Cerebellar nuclear complex (tissue), 1 donor: ENCODE measurements at regions not wholly inside any gene's neighbourhood (a gene's known extent, or its start where the extent isn't known, plus 50 kb on each side); places are given as distances from the start of the nearest gene placed in this dataset.
"Not testable (repeated sequence)": the region's sequence is repeated elsewhere in the genome, so short reads cannot be mapped to it uniquely, and the experiment has no call there.

Source experiments
- DNase-seq, 2 experiments: peaks; one replicate each; lab custom pipeline; 2025; lab: John Stamatoyannopoulos, UW

DNA sequence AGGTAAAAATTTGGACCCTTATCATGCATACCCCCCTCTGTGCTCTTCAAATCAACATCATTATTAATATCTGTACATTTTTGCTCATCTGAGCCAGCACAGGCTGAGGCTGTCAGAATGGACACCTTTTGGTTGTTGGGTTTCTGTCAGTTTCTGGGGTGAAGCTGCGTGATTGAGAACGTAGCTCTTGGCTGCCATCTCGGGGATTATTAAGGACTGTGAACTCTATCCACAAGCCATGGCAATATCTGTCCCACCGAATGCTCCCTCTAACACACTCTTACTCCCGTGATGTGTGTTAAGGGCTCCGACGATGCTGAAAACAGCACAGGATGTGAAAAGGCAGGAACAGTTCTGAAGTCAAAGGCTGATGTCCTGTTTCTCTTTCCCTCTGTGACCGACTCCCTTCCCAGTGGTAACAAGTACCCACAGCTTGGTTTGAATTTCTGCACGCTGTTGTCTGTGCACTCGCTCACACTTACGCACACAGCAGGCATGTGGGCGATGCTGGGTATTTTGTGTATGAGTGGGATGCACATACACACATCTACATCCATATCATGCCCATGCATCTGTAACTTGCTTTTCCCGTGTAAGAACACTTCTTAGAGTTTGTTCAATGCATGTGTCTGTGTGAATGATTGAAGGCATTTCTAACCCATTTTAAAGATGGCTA, 405.6 kb downstream of the TMEM121 start:
- DNase-seq: no peak

- DNase-seq: no peak
Measured at GRCh38 chr14:105933238-105933637, 406.9 kb downstream of the TMEM121 start.

DNA sequence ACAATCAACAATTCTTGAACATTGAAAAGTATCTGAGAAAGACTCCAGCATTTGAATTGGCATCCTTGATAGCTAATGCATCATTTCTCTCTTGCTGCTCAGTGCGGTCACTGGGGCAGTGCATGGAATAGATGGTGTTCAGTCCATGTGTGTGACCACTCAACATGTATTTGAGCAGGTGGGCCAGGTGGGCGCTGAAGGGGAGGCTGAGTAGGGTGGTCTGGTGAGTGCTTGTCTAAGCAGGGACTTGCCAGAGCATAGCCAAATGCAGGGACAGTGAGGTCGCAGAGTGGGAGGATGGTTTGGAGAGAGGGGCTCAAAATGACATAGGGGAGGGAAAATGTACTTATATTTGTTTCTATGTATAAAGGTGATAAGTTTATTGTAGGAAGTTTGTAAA, 409.0 kb downstream of the TMEM121 start:
- DNase-seq: no peak

DNA sequence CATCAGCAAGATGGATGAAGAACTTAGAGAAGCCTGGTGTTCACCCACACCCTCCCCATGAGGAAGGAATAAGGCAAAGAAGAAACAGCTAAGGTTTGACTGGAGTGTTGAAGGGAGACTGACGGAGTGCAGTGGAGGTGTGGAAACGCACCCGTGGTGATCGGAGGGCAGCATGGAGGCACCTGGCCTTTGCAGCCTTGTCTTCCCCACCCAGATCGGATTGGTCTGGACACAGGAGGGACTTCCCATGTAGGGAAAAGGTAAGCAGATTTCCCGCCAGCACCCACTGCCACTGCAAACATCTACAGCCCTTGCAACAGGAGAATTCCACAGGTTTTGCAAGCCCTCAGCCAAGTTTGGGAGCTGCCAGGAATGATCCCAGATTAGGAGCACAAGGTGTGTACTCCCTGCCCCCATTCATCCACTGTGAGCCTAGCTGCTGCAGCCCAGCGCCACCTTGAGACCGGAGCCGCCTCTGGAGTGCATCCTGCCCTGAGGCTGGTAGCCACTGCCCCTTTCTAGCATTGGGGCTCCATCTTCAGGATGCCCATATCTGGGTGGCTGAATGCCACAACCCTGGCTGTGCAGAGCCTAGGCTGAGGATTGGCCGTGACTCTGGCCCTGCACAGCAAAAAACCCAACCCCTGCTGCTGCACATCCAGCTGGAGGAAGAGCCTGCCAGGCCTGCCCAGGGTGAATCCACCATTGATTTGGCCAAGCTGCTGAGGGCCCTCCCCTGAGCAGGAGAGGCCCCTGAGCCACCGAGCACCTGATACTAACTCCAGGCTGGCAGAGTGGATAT, 411.1 kb downstream of the TMEM121 start:
- DNase-seq: no peak

DNA sequence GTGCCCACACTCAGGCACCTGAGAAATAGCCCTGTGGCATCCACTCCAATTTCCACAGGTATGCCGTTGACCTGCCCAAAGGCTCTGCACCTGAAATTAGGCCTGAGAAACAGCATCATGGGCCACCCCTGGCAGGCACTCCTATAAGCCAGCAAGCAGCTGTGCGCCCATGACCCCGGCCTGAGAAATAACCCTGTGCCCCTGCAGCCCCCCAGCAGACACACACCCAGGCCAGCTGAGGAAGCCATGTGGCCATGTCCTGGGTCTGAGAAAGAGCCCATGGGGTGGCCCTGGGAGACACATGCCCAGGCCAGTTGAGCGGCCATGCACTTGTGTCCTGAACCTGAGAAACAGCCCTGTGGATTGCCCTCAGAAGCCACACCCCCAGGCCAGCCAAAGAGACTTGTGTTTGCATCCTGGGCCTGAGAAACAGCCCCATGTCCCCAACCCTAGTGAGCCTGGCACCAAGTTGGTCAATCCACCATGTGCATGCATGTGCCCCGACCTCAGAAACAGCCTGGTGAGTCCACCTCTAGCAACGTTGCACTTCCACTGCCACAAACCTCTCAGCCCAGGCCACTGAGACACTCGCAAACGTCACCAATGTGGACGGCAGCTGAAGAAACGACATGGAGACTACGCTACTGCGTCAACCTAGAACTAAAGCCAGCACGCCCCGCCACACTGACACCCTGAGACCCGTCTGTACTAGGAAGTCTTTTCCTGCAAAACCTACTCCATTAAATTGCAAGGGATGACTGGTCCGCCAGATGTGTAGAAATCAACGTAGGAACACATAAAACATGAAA, 411.9 kb downstream of the TMEM121 start:
- DNase-seq: no peak

- no peak for DNase-seq
Measured at GRCh38 chr14:105938959-105939358, 412.6 kb downstream of the TMEM121 start.

DNA sequence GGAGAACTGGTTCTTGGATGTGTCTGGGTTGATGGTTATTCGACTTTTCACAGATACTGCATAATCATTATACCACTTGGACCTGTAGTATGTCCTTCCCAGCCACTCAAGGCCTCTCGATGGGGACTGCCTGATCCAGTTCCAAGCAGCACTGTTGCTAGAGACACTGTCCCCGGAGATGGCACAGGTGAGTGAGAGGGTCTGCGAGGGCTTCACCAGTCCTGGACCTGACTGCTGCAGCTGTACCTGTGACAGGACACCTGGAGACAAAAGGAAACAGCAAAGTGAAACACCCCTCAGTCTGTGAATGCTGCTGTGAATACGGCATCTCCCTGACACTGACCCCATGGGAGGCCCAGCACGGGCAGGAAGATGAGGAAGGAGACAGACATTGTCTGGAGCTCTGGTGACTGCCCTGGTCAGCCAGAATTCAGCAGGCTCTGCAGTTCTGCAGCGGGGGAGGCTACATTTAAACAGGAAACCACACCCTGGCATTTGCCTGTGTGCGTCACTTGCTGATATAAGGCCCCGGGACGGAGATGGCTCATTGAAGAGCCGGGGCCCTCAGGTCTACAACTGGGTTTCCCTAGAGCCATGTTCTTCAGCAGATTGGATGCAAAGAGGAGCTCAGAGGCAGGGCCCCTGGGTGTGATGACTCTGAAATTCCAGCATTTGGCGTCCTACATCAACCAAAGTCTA, 413.6 kb downstream of the TMEM121 start:
- DNase-seq: no peak

DNA sequence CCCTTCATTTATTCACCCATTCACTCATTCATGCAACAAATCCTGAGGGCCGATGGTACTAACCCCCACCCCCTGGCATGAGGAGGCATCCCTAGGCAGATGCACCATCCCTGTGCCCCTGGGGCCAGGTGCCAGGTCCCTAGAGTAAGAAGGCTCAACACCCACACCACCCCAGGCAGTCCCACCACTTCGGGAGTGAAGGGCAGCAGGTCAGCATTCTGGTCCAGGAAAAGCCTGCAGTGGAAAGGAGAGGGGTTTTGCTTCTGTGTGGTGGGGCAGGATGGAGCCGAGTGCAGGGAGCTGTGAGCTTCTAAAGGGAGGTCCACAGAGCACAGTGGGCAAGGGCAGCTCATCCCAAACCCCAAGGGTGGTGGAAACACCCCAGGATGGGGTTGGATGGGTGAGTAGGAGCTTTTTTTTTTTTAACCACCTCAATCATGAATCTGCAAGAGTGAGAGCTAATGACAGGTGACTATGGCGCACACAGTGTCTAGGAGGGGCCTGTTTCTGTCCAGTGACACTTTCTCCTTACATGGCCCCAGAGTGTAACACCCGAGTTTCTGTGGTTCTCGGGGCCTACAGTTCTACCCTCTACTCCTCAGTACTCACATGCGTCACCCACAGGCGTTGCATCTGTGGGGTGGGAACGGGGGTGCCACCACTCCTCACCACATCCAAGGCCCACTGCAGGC, 414.3 kb downstream of the TMEM121 start:
- DNase-seq: no peak

- no peak for DNase-seq
Measured at GRCh38 chr14:105941226-105942166, 415.1 kb downstream of the TMEM121 start.

GRCh38 chr14:105942725-105943124, 416.3 kb downstream of the TMEM121 start:
- DNase-seq: not testable (repeated sequence)

DNA sequence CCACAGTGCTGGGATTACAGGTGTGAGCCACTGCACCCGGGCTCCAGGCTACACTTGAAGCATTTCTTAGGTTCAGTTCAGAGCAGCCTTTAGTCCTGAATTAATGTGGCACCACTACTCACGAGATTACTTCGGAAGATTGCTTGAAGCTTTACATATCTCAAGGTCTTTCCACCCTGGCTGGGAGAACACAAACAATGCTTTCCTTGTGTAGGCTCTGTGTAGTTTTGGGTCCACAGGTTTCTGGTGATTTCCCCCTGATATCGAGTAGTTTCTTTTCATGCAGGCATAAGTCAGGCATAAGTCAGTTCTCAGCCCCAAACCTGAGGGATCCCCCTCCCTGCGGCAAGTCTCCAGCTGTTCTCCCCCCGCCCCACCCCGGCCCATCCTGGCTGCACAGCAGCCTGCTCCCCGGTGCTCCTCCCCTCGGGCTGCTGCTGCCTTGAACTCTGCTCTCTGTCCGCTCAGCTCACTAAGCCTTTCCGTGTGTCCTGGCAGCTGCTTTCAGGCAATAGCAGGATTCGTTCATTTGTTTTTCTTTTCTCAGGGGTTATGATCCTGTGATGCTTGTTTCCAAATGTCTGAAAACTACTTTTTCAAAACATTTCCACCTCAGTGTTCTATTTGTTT, 417.7 kb downstream of the TMEM121 start:
- no peak for DNase-seq

GRCh38 chr14:105944632-105945610, 418.5 kb downstream of the TMEM121 start:
- DNase-seq: no peak

- no peak for DNase-seq
Measured at GRCh38 chr14:105945896-105946295, 419.5 kb downstream of the TMEM121 start.

DNA sequence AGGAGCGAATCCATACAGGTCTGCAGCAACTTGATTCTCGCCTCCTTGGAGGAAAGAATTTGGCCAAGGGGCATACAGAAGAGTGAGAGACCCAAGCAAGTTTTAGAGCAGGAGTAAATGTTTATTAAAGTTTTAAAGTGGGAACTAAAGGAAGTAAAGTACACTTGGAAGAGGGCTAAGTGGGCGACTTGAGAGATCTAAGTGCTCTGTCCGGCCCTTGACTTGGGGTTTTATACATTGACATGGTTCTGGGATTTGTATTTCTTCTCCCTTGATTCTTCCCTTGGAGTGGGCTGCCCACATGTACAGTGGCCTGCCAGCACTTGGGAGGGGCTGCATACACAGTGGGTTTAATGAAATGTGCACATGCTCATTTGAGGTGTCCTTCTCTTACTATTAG, 421.2 kb downstream of the TMEM121 start:
- DNase-seq: no peak

DNA sequence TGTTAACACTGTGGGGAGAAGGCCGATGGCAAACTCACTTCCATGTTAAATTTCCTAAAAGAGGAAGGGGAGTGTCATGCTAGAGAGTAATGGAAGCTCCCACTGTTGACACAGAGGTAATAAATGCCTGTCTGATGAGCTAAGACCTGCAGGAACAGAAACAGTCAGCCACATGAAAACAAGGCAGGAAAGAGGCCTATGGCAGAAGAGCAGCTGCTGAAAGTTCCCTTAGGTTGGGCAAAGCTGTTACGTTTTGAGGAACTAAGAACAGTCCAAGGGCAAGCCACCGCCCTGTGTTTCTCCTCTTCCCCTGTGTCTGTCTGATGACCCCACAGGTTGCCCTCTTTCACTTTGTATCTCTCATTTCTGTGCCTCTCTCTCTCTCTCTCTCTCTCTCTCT, 422.6 kb downstream of the TMEM121 start:
- DNase-seq: not testable (repeated sequence)

DNA sequence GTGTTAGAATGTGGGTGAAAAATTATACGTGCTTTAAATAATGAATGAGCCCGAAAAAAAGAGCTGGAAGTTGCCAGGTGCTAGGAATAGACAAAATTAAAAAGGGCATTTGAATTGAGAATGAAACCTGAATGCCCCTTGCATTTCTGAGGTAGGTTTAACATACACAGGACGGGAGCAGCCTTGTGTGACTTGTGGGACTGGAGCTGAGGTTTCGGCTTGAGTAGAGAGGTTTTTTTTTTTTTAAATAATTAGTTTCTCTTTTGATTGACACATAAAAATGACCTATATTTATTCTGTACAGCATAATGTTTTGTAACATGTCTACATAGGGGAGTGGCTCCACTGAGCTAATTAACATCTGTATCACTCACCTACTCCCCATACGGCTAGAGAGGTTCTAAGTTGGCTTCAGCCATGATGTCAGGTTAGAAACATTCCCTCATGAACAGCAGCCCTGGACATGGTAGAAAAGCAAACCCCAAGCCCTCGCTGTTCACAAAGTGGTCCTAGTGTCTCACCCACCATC, 424.0 kb downstream of the TMEM121 start:
- not testable (repeated sequence) for DNase-seq

GRCh38 chr14:105951399-105951798, 425.0 kb downstream of the TMEM121 start:
- no peak for DNase-seq

DNA sequence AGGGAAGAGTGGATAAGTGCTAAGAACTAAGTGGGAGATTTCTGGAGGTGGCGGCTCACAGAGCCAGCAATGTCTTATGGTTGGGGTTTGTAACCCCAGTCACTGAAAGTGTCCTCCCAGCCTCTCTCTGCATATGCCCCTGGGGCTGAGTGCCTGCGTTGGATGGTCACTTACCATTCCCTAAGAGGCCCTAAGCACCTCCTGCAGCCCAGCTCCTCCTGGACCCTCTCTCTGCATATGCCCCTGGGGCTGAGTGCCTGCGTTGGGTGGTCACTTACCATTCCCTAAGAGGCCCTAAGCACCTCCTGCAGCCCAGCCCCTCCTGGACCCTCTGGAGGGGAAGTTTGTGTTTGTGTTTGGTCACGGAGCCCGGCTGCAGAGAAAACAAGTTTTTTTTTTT, 425.8 kb downstream of the TMEM121 start:
- no peak for DNase-seq
